ENCODE measurements at regions not wholly inside any gene's neighbourhood (a gene's known extent, or its start where the extent isn't known, plus 50 kb on each side); places are given as distances from the start of the nearest gene placed in this dataset.

DNA sequence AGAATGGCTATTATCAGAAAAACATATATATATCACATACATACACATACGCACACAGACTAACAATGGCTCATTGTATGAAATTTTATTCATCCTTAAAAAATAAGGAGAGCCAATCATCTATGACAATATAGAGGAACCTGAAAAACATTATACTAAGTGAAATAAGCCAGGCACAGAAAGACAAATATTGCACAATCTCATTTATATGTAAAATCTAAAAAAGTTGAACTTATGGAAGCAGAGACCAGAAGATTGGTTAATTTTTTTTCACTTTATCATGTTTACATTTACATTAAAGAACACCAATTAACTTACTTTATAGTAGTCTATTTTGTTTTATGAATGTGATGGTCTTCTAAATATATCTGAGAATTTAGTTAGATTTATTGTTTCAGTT lies 198.7 kb downstream of the KIF2B start:
- TF ChIP-seq CTCF (conservative IDR thresholded peaks at IDR 0.05; ENCODE audit: low read depth, low read length) = no peak
- TF ChIP-seq SMC3 (IDR thresholded peaks at IDR 0.05; ENCODE audit: low read depth, low read length) = no peak
- no peak for TF ChIP-seq POLR2A (IDR thresholded peaks at IDR 0.05; ENCODE audit: low read depth, low read length)
- TF ChIP-seq MXI1 (IDR thresholded peaks at IDR 0.05; ENCODE audit: borderline replicate concordance, low read depth, low read length) = no peak
- no peak for TF ChIP-seq MAZ (IDR thresholded peaks at IDR 0.05; ENCODE audit: borderline replicate concordance, low read depth, low read length)
- no peak for TF ChIP-seq CHD1 (IDR thresholded peaks at IDR 0.05; ENCODE audit: low read depth, low read length)
- no peak for TF ChIP-seq BHLHE40 (IDR thresholded peaks at IDR 0.05; ENCODE audit: low read depth, low read length)

Measured in IMR-90 (cell line).